ENCODE measurements at regions not wholly inside any gene's neighbourhood (a gene's known extent, or its start where the extent isn't known, plus 50 kb on each side); places are given as distances from the start of the nearest gene placed in this dataset.
"Not testable (repeated sequence)": the region's sequence is repeated elsewhere in the genome, so short reads cannot be mapped to it uniquely, and the experiment has no call there.

DNA sequence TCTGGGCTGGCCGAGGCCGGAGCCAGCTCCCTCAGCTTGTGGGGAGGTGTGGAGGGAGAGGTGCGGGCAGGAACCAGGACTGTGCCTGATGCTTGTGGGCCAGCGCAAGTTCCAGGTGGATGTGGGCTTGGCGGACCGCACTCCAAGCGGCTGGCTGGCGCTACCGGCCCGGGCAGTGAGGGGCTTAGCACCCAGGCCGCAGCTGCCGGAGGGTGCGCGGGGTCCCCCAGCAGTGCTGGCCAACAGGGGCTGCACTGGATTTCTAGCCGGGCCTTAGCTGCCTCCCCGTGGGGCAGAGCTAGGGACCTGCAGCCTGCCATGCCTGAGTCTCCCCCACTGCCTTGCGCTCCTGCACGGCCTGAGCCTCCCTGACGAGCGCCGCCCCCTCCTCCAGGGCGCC lies 242.8 kb downstream of the CCSER2 start:
- FAIRE-seq = no peak
- DNase-seq (ENCODE audit: extremely low spot score, insufficient read length, low read depth) = no peak

DNA sequence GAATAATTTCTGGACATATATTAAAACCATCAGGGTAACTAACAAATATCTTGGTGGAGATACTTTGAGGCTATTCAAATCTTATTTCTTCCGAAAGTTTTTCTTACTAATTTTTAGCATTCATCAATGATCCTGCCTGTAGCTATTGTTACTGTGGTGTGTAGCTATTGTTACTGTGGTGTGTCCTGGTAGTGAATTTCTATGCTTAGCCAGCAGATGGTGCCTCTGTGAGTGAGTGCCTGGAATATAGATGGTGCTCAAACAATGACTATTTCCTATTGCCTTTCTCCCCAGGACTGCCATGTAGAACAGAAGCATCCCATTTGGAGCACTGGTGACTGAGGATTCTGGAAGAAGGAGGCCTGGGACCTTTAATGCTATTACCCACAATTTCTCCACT lies 245.7 kb downstream of the CCSER2 start:
- no peak for DNase-seq (ENCODE audit: extremely low spot score, insufficient read length, low read depth)
- no peak for FAIRE-seq

DNA sequence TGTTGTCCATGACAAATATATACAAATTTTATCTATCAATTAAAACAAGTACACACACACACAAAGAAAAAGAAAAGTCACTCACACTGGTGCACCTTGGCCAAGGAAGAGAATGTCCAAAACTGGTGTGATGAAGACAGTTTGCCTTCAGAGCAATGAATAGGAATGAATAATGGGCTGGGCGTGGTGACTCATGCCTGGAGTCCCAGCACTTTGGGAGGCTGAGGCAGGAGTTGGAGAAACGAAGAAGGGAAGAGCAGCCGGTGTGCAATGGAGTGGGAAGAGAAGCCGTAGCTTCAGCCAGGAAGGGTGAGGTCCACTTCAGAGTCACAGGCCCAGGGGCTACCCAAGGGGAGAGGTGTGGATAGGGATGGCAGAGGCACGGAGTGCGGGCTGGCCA lies 253.6 kb downstream of the CCSER2 start:
- FAIRE-seq = no peak

DNA sequence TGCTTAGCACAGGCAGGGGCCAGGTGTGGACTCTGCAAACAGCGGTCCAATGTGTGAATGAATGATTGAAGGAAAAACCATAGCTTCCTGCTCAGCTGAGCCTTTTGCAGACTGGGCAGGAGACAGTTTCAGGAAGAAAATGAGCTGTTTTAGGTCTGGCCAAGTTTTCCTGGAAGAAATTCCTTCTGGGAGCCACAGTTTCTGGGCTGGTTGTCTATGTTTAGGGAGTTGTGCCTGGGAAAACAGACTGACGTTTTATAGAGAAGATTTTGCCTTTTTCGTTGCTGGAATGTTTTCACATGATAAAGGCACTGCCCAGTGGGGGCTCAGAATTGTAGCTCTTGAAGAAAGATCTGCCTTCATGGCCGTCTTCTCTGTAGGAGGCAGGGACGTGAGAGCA lies 255.1 kb downstream of the CCSER2 start:
- no peak for DNase-seq (ENCODE audit: extremely low spot score, insufficient read length, low read depth)
- FAIRE-seq = no peak

More for the DNA sequence above, 253.6 kb downstream of the CCSER2 start:
- no peak for DNase-seq (ENCODE audit: extremely low spot score, insufficient read length, low read depth)

DNA sequence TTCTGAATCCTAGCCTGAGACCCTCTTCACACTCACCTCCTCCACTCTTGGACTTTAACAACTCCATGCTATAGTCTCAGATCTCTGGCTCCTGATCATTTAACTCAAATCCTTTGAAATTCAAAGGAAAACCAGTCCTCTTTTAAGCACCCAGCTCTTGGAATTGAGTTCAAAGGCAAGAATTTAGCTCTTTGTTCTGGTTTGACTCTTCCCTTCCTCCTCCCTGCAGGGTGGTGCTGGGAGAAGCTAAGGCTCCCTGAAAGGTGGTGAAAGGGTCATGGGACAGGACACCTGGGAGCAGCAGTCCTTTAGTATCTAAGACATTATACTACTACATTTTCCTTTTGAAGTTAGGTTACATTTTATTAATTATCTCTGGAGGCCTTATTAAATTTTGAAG lies 259.4 kb downstream of the CCSER2 start:
- DNase-seq (ENCODE audit: extremely low spot score, insufficient read length, low read depth) (no peak), FAIRE-seq (no peak)

DNA sequence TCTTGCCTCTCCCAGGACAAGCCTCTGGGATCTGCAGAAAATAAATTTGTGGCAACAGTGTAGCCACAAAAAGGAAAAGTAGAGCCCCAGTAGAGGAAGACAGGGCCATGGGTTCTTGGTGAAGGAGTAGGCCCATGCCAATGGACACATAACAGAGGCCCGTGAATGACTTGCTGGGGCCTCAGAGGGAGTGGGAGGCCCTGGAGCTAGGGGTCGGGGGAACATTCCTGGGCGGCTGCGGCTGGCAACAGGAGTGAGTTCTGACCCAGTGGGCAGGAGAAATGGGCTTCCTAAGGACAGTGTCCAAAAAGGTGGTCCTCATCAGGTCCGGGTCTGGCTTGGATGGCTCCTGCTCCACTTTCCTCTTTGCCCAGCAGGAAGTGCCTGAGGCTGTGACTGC lies 260.0 kb downstream of the CCSER2 start:
- FAIRE-seq = no peak
- DNase-seq (ENCODE audit: extremely low spot score, insufficient read length, low read depth) = no peak

DNA sequence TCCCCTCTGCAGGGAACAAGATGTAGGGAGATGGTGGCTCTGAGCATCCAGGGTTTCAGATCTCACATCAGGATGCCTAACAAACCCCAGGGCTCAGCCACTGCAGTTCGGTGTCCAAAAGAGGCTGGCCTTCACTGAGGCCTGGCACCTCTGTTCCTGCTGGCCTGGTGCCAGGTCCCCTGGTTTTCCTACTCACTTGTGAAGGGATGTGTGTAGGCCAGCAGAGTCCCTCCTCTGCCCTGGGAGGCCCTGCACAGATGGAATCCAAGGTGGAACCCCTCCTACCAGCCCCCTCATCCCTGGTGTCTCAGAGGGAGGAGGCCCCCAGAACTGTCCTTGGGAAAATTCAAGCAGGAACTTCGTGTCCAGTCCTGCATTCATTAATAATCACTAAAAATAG lies 260.6 kb downstream of the CCSER2 start:
- no peak for FAIRE-seq

DNA sequence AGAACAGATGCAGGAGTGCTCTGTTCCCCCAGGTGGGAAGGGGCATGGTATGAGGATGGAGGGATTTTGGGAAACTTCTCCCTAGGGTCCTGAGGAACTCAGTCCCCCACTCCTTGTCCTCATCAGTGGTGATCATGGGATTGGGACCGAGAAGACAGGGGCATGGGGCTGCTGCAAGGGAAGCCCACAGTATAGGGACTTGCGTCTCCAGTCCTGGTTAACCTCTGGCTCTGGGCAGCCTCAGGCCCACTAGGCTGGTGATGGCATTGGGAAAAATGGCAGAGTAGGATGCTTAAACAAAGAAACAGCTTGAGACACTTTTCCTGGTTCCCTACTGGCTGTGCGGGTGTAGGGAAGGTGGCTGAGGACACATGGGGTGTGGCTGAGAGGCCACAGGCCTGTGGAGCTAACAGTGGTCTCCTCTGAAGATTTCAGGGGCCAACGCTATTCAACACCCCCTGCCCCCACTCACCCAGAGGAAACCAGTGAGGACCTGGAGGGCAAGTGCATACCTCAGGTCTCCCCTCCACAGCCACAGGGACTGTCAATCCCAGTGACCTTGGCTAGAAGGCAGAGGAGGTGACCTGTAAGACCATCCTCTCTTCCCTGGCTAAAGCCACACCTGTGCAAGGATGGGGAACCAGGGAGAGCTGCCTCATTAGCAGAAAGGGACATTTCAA lies 261.3 kb downstream of the CCSER2 start:
- DNase-seq (ENCODE audit: extremely low spot score, insufficient read length, low read depth) (no peak), FAIRE-seq (no peak)

More for the DNA sequence above, 260.6 kb downstream of the CCSER2 start:
- DNase-seq (ENCODE audit: extremely low spot score, insufficient read length, low read depth) = no peak

DNA sequence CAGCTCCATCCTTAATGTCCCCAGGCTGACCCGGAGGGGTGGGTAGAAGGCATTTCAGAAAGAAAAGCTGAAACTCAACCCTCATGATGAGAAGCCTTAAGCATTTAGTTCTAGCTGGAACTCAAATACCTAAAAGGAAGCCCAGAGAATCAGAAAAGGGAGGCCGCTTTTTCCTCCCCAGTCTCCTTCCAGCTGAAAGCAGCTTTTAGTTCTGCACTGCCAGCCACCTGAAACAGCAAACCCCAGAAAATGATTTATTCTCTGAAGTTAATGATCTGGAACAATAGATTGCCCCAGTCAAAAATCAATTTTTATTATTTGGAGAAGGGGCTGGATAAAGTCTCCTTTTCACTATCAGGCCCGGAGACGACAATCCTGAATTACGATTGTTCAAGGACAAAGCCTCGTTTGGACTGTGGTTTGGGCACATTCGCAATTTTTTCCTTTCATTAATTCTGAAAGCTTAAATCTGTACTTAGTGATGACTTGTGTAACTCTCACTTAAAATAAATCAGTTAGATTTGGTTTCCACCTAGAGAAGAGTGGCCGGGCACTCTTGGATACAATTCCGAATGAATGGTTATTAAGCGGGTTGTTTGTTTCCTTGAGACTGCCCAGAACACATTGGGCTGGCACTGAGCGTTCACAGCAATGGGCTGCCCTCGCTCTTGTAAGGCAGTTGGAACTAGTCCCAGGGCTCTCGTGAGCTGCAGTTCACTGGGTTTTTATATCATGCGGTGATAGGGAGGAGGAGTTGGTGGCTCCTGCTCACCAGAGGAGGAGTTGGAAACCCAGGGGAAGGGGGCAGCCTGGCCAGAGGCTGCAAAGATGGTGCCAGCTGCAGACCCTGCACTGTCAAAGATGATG lies 262.2 kb downstream of the CCSER2 start:
- DNase-seq (ENCODE audit: extremely low spot score, insufficient read length, low read depth) (no peak), FAIRE-seq (no peak)

DNA sequence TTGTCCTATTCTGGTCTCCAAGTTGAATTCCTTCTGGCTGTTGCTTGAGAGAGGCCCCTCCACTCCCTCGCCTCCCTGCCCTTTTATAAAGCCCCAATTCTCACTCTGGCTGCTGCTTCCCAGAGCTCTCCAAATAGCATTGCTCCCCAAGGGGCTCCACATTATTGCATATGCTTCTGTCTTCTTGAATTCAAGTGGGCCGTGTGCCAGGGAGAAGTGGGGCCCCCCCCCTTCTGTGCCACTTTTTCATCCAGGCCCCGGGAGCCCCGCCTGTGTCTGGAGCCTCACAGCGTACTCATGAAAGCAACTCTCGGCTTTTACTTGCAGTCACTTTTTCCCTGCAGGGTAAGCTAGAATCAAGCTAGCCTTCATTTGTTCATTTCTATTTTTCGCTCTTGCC lies 265.1 kb downstream of the CCSER2 start:
- no peak for FAIRE-seq
- no peak for DNase-seq (ENCODE audit: extremely low spot score, insufficient read length, low read depth)

DNA sequence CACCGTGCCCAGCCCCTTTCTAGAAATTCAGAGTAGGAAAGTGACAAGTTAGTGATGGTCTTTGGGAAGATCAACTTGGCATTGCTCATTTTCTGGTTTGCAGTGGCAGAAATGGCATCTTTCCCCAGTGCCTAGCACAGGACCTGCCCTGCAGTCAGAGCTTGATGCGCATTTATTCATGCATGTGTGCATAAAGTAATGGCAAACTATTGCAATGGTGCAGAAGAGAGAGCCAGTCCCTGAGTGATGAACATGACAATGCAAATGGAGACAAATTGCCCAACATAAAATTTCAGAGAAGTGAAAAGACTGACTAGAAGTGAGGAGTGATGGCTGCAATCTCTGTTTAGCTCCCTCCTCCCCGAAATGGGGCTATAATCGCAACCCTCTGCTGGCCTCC lies 268.2 kb downstream of the CCSER2 start:
- FAIRE-seq (no peak), DNase-seq (ENCODE audit: extremely low spot score, insufficient read length, low read depth) (no peak)

DNA sequence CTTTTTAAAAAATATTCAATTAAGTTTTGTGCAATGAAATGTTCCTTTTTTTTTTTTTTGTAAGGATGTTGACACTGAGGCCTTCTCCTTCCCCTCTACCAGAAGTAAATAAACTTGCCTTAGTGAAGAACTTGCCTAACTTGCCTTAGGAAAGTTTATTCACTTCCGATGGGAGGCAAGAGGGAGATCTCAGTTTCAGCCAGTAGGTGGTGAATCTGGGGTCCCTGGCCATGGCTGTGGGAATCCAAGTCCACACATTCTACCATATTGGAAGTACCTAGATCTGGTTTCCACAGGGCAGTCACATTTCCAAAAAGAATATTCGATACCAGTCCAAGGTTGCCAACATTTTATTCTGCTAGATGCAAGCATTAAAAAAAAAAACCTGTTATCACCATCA lies 270.9 kb downstream of the CCSER2 start:
- FAIRE-seq = no peak
- no peak for DNase-seq (ENCODE audit: extremely low spot score, insufficient read length, low read depth)

DNA sequence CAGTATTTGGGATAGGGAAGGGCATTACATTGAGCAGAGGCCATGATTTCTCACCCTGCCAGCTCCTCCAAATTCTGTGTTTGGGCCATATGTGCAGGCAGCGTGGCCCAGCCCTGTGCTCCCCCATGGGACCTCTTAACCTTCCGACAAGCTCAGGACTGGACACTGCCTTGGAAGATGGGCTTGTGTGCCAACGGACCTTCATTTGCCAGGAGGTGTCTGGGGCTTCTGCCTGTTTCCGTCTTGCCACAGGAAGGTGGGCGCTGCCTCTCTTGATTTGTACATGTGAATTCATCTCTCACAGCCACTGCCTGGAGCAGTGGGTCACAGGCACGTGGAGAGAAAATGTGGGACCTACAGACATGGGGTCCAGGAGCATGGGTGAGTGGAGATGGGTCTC lies 272.6 kb downstream of the CCSER2 start:
- FAIRE-seq (no peak), DNase-seq (ENCODE audit: extremely low spot score, insufficient read length, low read depth) (no peak)

DNA sequence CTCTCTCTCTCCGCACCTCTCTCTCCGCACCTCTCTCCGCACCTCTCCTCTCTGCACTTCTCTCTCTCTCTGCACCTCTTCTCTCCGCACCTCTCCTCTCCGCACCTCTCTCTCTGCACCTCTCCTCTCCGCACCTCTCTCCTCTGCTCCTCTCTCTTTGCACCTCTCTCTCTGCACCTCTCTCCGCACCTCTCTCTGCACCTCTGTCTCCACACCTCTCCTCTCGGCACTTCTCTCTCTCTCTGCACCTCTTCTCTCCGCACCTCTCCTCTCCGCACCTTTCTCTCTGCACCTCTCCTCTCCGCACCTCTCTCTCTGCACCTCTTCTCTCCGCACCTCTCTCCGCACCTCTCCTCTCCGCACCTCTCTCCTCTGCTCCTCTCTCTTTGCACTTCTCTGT lies 274.2 kb downstream of the CCSER2 start:
- DNase-seq (ENCODE audit: extremely low spot score, insufficient read length, low read depth); FAIRE-seq: not testable (repeated sequence)

DNA sequence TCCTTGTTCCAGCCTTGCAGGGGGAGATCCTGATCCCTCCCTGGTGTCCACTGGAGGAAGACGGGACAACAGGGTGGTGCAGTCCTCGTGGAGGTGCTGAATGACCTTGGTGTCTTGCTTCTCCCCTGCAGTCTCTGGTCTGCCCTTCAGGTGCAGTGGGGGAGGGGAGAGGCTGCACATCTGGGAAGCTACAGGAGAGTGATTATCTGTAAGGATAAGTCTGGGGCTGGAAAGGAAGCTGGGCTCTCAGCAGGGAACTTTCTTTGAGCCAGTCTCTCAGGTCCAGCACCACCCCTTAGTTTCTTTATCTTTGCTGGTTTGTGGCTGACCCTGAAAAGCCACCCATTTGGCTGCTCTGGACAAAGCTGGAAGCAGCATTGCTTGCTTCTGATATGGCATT lies 275.6 kb downstream of the CCSER2 start:
- FAIRE-seq = no peak

DNA sequence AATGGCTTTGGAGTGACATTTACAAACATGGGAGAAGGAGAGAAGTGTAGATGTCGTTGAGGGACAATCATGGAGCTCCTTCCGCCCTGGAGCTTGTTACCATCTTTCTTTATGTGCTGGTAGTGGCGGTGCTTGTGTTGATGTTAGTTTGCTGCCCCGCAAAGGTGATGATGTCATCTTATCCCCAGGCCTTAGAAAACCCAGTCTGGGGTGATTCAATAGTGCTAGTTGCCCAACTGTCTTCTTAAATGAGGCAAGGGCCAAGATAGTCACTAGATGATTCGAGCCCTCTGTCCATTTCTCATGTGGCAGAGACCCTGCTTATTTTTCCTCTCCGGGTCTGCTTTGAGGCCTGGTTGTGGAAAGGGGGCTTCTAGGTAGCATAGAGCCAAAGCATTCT lies 277.4 kb downstream of the CCSER2 start:
- no peak for FAIRE-seq
- no peak for DNase-seq (ENCODE audit: extremely low spot score, insufficient read length, low read depth)

More for the DNA sequence above, 275.6 kb downstream of the CCSER2 start:
- DNase-seq (ENCODE audit: extremely low spot score, insufficient read length, low read depth) = no peak

DNA sequence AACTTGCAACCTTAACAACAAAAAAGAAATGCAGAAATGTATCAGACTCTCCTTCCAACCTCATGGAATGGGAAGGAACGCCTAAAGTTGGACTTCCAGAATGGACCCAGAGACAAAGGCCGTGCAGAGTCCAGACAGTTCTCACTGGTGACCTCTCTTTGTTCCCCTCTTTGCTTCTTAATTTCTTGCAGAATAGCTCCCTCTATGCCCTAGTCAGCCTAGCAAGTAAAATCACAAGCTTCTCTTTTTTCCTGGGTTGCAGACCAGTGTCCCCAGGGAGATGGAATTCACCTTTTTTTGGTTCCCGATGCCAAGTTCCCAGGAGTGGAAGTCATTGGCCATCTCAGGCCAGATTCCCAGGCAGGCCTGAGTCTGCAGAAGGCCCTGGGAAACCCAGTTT lies 278.0 kb downstream of the CCSER2 start:
- no peak for DNase-seq (ENCODE audit: extremely low spot score, insufficient read length, low read depth)
- FAIRE-seq = no peak

DNA sequence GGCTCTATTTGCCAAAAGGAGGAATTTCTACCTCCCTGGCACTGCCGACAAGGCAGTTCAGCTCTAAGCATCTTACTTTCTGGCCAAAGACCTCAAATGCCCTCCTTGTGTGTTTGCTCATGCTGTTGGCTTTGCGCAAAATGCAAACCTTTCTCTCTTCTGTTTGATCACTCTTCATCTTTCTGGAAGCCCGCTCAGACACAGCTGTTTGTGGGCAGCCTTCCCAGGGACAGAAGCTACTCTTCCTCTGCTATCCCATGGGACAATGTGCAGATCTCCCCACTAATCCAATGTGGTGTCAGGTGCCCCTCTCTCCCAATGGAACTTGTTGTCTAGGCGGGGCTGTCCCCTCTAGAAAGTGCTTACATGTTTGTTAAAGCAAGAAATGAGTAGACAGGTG lies 278.7 kb downstream of the CCSER2 start:
- DNase-seq (ENCODE audit: extremely low spot score, insufficient read length, low read depth) (no peak), FAIRE-seq (no peak)

DNA sequence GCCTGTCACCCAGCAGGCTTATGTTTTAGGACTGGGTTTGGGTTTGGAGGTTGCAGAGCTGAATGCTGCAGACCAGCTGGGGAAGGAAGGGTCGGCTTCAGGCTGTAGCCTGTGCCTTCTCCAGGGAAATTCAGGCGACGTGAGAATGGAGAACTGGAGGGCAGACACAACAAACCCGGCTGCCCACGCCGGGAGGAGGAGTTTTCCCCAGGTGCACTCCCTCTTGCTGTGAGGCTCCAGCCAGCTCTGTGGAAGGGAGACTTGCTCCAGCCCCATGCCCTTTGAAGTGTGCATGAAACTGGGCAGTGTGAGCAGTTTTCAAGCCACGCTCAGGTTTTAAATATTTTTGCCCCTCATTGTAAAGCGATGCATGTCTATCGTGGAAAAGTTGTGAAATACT lies 279.1 kb downstream of the CCSER2 start:
- no peak for DNase-seq (ENCODE audit: extremely low spot score, insufficient read length, low read depth)
- FAIRE-seq = no peak

DNA sequence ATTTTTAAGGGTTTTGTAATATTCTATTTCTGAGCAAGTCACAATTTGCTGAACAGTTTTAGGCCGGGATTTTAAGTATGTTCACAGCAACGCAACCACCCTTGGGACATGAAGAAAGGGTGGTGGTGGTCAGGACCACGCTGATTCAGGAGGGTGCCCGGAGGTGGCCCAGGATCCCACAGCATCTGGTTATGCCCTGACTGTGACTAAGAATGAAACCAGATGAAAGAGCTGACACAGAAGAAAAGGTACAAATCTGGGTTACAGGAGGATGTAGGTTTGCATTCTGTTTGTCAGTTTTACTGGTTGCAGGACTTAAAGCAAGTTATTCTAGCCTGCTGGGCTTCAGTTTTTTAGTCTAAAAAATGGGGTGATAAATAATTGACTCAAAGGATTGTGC lies 279.7 kb downstream of the CCSER2 start:
- no peak for DNase-seq (ENCODE audit: extremely low spot score, insufficient read length, low read depth)
- no peak for FAIRE-seq

DNA sequence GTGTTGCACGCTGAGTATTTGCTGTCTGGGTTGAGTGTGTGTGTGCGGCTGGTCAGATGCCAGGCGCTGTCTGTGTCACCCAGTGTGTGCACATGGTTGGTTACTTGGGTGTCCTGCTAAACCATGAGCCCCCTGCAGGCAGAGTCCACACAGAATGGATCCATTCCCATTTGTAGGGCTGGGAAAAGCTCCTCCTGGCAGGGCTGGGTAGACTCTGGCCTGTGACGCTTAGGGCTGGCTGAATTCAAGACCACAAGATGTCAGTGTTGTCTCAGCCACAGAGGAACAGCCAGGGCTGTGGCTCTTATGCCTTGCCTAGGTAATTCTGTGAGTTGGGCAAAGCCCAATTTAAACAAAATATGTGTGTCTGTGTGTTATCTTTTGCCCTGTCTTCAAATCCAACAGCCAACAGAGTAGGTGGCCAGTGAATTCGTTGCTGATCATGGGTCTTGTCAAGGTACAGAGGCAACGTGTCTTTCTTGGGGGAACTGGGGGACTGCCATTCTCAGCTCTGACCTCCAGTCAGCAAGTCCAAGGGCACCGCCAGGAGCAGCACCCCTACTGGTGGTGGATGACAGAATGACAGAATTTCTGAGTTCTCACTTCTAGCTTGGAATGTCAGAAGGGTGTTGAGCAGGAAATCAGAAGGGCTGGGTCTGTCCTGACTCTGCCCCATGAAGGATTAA lies 285.1 kb downstream of the CCSER2 start:
- FAIRE-seq = no peak
- DNase-seq (ENCODE audit: extremely low spot score, insufficient read length, low read depth) = no peak
